HG02840 (cell line): ENCODE measurements at regions not wholly inside any gene's neighbourhood (a gene's known extent, or its start where the extent isn't known, plus 50 kb on each side); places are given as distances from the start of the nearest gene placed in this dataset.
A peak's percentile ranks its signal among the peaks of the same experiment; 100 is the strongest.

ENCODE experiments used
- ATAC-seq: cut with Tn5 transposase; IDR thresholded peaks from one replicate; pipeline ENCODE4 v1.9.1; 2021; ENCODE audit warnings: mild to moderate bottlenecking, moderate library complexity, moderate number of reproducible peaks; ENCODE audit not compliant: unreplicated experiment, low FRiP score

DNA sequence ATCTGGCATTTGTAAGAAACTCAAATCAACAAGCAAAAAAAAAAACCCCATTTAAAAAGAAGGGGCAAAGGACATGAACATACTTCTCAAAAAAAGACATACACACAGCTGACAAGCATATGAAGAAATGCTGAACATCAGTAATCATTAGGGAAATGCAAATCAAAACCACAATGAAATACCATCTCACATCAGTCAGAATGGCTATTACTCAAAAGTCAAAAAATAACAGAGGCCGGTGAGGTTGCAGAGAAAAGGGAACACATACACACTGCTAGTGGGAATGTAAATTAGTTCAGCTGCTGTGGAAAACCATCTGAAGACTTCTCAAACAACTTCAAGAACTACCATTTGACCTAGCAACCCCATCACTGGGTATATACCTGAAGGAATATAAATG is 199.4 kb upstream of the THBS1 start:
- peak; percentile 83 for ATAC-seq

DNA sequence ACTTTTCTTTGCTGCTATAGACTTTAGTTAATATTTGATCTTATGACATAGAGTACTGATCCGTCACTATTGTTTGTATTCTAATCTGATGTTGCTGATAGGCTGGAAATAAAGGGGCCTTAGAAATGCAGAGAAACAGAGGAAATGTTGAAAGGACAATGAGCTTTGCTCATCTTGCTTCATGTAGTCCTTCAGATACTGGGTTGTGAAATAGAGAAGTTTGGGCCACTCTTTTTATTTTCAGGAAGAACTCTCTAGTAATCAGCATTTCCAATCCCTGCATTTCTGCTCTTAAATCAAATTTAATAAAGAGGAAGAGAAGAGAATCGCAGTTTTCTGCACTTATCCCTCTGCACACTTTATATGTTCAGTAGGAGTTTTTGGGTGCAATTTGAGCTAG is 192.8 kb upstream of the THBS1 start:
- ATAC-seq = no peak

DNA sequence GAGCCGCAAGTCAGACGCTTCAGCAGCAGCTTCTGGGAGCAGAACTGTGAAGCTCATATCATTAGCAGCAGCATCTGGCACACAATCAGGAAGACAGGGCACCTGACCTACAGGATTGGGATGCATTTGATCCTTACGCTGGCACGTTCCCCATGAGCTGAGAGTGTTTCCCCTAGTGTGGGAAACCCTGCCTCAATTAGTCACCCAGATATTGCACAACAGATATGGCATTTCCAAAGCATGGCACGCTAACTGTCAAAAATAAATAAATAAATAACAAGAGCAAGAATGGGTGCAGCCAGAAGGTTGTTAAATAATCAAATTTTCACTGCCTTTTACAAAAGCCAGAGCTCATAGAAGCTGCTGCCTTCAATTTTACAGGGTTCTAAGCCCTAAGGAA is 189.6 kb upstream of the THBS1 start:
- ATAC-seq = no peak

DNA sequence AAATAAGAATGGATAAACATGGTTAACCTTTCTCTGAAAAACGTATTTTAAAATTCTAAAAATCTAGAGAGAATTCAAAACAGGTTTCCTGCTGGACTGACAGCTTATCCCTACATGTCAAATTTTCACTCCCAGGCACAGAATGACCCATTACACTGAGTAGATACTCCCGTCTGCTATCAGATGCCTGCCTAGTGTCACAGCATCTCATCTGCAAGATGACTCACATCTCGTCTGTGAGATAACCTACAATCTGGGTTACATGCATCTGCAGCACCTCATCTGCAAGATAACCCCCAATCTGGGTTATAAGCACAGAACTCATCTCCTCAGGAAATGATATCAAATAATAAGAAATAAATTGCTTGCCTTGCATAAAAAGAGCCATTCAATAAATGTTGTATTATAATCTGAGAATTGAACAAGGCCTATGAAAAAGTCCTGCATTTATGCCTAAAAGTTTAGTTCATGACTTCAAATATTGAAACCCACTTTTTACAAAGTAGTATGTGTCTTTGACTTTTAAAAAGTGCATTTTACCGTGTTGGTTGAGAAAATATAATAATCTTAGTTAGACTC is 188.3 kb upstream of the THBS1 start:
- no peak for ATAC-seq

DNA sequence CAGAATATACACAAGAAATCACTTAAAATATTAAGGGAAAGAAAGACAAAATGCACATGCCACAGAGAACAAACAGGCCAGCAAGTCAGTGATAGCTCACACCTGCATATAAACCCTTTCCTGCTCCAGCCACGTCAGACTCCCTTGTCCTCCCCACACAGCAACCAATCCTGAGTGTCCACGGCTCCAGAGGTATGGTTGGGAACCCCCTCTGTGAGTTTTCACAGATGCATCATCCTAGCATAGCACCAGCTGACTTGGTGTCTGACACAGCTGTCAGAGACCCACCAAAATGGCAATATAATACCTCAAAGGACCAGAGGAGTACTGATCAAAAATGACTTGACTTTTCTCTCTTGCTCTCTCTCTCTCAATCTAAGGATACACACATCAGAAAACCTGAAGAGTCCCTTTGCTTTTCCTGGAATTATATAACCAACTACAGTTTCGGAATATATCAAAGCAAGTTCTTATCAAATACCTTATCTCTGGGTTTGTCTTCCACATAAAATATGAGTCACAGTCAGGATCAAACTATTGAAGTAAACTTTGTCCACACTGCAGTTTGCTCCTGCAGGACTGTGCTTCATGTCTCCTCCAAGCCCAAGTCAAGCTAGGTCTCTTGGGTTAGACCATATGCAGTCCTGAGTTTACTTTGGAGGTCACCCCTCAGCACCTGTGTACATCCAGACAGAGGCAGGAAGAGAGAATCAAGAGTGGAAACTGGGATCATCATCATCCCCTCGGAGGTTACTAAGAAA is 187.1 kb upstream of the THBS1 start:
- no peak for ATAC-seq

DNA sequence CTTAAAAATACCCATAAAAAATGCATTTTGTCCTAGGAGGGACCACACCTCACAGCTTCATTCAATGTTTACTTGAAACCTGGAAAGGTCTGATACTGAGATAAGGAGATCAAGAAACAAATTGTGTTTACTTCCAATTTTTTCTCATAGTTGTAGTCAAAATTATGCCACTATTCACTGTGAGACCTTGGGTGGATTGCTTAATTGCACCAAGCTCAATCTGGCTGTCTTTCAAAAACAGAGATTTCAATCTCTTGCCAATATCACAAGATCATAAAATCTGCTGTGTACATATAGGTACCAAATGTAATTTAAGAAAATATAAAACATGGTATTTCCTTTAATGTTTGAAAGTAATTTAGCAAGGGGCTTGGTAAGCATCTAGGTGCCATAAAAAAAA is 186.4 kb upstream of the THBS1 start:
- no peak for ATAC-seq

DNA sequence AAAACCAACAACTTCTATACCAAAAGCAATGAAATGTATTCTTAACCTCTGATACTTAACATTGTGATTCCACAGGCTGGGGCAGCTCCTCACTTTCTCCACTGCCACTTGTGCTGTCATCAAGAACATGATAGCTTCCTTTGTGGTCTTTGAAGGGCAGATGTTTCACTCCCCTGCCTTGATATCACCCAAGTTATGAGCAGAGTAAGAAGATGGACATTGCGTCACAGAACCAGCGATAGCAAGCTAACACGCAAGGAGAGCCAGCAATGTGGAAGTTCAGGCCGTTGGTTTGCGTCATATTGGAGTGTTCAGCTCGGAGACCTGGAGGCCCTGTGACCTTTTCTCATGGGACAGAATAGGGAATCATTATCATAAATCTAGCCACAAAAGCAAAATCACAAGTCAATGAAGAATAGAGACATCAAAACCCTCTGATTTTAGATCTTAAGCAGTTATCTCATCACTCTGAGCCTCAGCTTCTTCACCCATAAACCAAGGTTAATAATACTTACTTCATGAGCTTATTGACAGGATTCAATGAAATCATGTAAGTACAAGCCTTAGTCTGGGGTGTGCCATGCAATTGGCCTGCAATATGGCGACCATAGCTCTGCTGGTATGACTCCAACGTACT is 183.8 kb upstream of the THBS1 start:
- ATAC-seq = no peak

DNA sequence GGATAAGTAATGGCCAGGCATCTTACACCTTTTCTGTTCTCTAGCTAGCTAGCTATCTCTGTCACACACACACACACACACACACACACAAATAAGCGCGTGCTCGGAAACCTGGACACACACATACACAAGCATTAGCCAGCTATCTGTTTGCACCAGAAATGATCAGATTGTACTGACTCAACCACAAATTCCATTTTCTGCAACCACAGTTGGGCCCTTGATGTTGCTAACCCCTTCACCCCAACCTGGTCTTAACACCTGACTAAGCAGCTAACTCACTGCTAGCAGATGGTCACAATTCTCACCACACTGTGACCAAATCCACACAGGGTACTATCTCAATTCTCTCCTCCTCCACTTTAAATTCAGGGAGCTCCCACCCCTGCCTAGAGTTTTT is 183.0 kb upstream of the THBS1 start:
- ATAC-seq = no peak

DNA sequence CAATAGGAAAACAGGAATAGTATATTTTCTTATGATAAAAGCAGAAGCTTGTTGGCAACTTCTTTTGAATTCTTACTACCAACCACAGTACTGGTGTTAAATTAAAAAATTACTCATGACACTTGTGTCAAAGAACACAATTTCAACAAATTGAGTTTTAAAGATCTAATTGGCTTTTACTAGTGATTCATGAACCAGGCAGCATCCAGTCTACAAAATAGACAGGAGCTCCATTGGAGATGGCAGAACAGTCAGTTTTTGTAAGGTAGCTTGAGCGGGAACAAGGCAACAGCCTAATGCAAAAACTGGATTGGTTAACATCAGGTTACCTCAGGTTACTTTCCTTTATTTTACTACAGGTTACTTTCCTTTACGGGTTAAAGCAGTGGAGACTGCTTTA is 181.3 kb upstream of the THBS1 start:
- ATAC-seq = no peak

DNA sequence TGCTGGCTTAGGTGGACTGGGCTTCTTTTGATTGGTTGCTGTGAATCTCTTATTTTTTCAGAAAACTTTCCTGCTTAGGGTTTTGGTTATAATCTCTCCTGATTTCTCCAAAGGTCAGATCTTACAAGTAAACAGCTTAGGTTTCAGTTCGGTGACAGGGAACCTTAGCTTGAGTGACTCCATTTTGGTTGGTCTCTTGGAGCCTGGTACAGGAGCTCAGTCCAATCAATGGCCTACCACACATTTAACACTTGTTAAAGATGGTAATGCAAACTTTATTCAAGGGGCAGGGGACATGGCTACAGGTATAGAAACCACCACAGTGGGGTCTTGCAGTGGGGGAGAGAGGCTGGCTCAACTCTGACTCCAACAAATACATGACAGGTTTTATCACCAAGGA is 180.9 kb upstream of the THBS1 start:
- no peak for ATAC-seq

DNA sequence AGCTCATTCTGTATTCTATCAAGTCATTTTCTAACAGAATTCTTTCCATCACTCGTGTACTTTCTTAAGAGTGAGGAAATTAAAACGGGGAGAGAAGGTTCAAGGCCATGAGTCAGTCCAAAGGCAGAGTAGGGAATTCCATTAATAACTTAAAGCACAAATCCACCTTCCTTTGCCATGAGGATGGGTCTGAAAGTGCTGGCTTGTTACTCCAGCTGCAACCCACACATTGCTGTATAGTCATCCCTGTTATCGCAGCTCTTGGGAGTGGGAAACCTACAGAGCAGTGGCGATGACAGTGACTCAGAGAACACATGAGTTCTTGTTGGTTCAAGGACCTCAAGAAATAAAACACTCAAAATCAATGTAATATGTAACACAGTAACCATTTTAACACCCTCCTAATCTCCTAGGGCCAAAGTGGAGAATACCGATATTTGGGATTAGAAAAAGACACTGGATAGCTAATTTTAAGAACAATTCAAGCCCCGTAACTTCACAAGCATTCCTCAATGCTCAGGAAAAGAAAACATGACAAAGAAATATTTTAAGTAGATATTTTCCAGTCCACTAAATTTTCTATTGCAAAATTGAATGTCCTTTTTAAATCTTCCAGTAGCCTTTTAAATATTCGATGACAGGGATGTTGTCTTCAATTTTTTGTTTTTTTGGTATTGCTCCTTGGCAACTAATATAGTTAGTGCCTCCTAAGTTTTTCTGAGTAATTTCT is 179.9 kb upstream of the THBS1 start:
- ATAC-seq = no peak

DNA sequence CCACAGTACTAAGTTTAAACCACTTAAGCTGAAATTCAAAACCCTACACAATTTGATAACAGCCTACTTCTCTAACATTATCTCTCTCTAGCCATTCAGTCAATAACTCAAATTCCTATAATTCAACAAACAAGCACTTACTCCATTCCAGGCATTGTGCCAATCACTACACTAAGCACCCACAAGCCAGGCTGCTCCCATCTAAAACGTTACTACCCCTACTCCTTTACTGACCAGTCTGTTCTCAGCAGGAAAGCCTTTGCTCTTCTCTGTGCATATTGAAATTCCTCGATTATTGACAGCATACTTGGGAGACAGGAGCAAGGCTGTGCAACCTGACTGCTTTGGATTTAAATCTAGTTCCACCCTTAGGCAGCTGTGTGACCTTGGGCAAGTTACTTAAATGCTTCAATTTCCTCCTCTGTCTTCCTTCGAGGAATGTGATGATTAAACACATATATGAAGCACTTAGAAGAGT is 177.2 kb upstream of the THBS1 start:
- no peak for ATAC-seq

DNA sequence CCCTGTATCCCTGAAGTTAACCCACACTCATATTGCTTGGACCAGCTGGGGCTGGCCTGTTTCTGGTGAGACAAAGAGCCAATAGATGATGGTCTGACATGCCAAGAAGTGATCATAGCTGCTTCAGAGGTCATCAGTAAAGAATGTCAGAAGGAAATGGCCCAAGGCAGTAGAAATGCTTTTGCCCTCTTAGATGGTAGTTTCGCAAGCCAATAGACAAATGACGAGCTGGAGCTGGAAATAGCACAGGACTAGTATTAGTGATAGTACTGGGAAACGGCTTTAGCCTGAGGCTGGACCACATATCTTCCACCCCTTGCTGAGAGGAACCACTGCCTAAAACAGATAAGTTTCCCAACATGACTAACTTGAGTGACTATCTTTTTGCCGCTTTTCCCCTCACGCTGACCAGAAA is 176.1 kb upstream of the THBS1 start:
- no peak for ATAC-seq

DNA sequence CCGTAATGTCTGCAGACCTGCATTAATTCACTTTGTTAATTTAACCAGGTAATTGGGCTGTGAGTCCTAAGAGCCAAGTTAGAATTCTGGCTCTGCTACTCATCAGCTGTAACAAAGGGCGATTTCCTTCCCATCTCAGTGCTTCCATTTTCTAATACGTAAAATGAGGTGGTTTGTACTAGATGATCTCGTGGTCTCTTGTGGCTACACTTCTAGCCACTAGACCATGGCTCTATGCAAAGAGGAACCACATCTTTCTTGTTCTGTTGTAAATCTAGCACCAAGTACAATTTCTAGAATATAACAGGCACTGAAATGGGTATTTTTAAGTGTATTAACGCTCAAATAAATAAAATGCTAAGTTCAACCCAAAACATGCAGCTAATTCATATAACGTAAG is 174.4 kb upstream of the THBS1 start:
- no peak for ATAC-seq

DNA sequence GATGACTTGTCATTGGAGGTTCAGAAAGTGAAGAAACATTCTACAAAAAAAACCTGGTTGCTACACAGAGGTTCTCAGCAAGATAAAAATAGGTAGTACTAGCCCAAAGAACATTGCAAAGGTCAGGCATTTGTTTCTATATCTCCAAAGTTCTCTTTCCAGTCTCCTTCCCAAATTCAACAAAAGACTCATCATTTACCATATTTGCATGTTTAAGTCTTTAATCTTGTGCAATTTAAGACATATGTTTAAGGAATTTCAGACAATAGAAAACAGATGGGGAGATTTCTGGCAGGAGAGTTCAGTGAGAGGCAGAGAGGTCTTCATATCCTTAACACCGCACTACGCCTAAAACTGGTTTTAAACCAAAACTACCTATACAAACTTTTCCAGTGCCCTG is 173.8 kb upstream of the THBS1 start:
- ATAC-seq = no peak

DNA sequence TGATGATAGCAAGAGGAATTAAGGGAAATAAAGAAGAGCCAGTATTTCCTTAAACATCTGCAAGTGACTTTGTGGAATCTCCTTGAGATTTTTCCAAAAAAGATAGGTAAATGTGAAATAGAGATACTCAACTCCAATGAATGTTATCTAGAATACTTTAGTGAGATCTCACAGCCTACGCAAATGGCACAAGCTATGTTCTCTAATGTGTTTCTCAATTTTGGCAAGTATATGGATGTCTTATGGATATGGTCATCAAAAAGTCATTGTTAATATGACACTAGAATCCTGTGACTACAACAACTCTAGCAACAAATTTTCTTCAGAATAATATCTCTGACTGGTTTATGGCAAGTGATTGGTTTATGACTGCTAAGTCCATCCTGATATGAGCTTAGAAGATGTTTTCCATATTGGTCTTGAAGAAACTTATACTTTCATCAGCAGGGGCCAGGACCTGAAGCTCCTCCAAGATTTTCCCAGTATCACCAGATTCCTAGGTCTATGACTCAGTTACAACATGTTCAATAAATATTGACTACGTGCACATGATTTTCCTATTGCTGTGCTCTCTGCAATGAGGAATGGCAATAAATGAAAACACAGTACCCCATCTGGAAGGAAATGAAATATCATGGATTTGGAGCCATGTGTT is 170.9 kb upstream of the THBS1 start:
- no peak for ATAC-seq

DNA sequence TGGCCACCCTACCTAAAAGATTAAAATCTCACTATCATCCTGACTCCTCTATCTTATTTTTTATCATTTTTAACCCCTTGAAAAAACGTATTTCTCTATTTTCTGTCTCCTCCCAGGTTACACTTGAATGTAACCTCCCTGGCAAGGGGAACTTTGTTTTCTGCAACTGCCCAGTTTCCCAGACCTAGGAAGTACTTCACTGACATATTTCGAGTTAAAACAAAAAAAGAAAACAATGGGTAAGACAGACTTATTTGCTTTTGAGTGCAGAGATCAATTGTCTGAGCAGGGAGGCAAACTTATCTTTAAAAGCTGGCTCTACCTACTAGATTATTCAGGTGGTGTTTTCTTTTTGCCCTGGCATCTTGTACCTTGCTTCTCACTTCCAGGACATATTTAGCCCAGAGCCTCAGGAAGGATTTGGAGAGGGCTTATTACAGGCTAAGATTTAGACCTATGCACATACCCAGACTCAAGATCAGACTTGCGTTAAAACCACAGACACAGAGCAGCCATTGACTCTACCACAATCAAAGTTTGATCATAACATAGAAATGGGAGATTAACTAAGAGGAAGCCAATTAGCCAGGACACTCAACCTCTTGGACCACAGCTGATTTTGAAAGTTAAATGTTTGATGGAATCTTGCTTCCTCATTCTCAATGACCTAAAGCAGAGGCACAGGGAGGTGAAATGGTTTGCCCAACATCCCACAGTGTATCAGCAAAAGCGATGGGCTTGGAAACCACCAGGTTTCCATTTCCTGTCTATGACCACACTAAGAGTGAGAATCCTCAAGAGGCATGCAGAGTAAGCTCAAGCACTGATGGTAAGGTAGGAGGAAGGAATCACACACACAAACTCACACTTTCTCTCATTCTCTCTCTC is 169.5 kb upstream of the THBS1 start:
- peak; percentile 89 for ATAC-seq

DNA sequence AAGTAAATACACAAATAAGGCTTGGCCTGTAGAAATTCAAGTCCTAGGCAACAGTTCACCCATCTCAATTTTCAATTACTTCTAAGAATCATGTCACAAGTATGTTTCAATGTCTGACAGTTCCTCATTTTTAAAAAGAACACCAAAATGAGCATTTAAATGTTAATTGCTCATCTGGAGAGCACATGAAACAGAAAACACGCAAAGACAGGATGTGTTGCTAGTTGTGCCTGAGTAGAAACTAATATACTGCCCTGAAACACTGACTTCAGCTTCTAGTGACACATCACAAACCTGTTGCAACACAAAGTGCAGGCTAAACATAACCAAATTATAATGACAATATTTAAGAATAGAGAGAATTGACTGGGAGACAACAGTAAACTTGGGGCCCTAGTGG is 167.3 kb upstream of the THBS1 start:
- no peak for ATAC-seq

DNA sequence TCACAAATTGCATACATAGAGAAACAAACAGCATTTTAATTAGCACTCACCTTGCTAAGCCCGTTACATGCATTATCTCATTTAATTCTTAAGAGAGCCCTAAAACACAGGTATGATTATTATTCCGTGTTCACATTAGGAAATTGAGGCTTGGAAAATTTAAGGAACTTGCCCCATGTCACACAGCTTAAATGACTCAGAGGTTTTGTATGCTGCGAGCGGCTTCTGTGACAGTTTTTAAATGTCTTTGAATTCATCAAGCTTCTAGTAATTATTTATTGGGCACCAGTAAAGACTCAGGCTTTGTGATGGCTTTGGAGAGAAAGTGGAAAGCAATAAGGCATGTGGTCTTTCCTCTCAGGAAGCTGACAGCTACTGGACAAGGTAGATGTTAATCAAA is 166.7 kb upstream of the THBS1 start:
- ATAC-seq = no peak

DNA sequence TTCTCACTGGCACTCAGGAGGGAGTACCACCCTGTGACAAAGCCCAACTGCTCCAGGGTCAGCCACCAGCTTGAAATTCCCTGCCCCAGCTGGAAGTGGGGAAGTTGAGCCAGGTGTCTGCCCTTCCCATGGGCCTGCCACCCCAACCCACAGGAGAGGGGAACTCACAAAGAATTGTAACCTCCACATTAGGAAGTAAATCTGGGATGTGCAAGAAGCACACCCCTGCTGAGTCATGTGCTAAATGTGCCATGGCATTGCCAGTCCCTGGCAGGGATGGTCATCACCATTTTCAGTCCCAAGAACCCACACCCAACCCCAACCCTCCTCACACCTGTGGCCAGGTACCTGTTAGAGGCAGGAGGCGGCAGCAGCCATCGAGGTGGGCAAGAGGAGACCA is 165.2 kb upstream of the THBS1 start:
- no peak for ATAC-seq
